ENCODE measurements at regions not wholly inside any gene's neighbourhood (a gene's known extent, or its start where the extent isn't known, plus 50 kb on each side); places are given as distances from the start of the nearest gene placed in this dataset.

GRCh38 chrX:76921176-76921575 lies 493.7 kb downstream of the MAGEE1 start:
- TF ChIP-seq FOXA1 (IDR thresholded peaks at IDR 0.05) (no peak), BHLHE40 (IDR thresholded peaks at IDR 0.05; ENCODE audit: borderline replicate concordance) (no peak), SP1 (IDR thresholded peaks at IDR 0.05) (no peak), LEF1 (IDR thresholded peaks at IDR 0.05; ENCODE audit: borderline replicate concordance) (no peak), FOXM1 (IDR thresholded peaks at IDR 0.05; ENCODE audit: borderline replicate concordance) (no peak), ZNF384 (IDR thresholded peaks at IDR 0.05) (no peak), SUZ12 (IDR thresholded peaks at IDR 0.05) (no peak), ARNT (IDR thresholded peaks at IDR 0.05) (no peak), TARDBP (IDR thresholded peaks at IDR 0.05) (no peak), HDGF (IDR thresholded peaks at IDR 0.05; ENCODE audit: borderline replicate concordance) (no peak), PKNOX1 (IDR thresholded peaks at IDR 0.05) (no peak), FOXK2 (IDR thresholded peaks at IDR 0.05) (no peak), ELF4 (IDR thresholded peaks at IDR 0.05) (no peak)

All from HEK293T (cell line).